ENCODE measurements at regions not wholly inside any gene's neighbourhood (a gene's known extent, or its start where the extent isn't known, plus 50 kb on each side); places are given as distances from the start of the nearest gene placed in this dataset.
"Not testable (repeated sequence)": the region's sequence is repeated elsewhere in the genome, so short reads cannot be mapped to it uniquely, and the experiment has no call there.

DNA sequence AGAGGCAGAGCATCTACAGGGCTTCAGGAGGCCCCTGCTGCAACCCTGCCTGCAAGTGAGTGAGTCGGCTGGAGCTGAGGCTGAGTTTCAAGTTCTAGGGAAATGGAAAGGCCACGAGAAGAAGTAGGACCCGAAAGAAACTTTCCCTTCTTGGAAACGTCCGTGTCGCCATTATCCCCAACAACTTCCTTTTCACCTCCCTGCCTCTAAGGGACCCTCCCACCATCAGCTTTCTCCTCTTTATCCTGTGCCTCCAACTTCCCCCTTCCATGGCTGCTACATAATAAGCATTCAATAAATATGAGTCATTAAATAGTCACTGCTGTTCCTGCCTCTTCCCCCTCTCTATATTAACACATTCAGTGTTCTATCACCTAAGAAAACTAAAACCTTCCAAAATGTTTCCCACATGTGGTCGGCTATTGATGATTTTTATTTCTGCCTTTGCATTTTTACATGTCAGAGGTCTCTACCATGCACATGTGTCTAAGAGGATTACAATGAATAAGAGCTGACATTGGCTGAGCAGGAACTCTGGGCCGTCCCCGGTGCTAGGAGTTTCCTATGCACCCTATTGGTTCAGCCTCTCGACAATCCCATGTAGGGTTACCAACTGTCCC is 115.9 kb upstream of the TNRC6C start:
- TF ChIP-seq, protein P1, sequence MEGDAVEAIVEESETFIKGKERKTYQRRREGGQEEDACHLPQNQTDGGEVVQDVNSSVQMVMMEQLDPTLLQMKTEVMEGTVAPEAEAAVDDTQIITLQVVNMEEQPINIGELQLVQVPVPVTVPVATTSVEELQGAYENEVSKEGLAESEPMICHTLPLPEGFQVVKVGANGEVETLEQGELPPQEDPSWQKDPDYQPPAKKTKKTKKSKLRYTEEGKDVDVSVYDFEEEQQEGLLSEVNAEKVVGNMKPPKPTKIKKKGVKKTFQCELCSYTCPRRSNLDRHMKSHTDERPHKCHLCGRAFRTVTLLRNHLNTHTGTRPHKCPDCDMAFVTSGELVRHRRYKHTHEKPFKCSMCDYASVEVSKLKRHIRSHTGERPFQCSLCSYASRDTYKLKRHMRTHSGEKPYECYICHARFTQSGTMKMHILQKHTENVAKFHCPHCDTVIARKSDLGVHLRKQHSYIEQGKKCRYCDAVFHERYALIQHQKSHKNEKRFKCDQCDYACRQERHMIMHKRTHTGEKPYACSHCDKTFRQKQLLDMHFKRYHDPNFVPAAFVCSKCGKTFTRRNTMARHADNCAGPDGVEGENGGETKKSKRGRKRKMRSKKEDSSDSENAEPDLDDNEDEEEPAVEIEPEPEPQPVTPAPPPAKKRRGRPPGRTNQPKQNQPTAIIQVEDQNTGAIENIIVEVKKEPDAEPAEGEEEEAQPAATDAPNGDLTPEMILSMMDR (IDR thresholded peaks at IDR 0.05; ENCODE audit: borderline replicate concordance, control extremely low read depth, extremely low read depth, insufficient read depth, missing control alignments) = no peak
- DNase-seq (ENCODE audit: low spot score) = no peak
- in situ Hi-C loops (cut with MboI; ENCODE audit: low sequenced_read_pairs, unreplicated experiment) = no loop called here

DNA sequence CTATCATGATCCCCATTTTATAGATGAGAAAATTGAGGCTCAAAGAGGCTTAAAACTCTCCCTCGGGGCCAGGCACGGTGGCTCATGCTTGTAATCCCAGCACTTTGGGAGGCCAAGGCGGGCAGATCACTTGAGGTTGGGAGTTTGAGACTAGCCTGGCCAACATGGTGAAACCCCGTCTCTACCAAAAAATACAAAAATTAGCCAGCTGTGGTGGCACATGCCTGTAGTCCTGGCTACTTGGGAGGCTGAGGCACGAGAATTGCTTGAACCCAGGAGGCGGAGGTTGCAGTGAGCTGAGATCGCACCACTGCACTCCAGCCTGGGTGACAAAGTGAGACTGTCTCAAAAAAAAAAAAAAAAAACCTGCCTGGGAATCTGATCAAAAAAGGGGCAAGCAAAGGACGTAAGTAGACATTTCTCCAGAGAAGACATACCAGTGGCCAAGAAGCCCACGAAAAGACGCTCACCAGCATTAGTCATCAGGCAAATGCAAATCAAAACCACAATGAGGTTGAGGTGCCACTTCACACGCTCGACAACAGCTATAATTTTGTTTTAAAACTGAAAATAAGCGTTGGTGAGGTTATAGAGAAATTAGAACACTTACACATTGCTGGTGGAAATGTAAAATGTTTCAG is 115.1 kb upstream of the TNRC6C start:
- in situ Hi-C loops (cut with MboI; ENCODE audit: low sequenced_read_pairs, unreplicated experiment) = not testable (repeated sequence)
- DNase-seq (ENCODE audit: low spot score) = peak; percentile 65

DNA sequence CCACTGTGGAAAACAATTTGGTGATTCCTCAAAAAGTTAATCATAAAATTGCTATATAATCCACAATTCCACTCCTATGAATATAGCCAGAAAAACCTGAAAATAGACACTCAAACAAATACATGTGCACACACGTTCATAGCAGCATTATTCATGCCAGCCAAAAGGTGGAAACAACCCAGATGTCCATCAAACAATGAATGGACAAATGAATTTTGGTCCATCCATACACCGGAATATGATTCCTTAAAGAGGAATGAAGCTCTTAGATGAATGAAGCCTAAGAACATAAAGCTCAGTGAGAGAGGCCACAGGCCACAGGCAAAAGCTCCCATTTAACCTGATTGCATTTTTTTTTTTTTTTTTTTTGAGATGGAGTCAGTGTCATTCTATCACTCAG is 114.6 kb upstream of the TNRC6C start:
- TF ChIP-seq, protein P1 (IDR thresholded peaks at IDR 0.05; ENCODE audit: borderline replicate concordance, control extremely low read depth, extremely low read depth, insufficient read depth, missing control alignments) = no peak
- no peak for DNase-seq (ENCODE audit: low spot score)
- in situ Hi-C loops (cut with MboI; ENCODE audit: low sequenced_read_pairs, unreplicated experiment) = no loop called here

DNA sequence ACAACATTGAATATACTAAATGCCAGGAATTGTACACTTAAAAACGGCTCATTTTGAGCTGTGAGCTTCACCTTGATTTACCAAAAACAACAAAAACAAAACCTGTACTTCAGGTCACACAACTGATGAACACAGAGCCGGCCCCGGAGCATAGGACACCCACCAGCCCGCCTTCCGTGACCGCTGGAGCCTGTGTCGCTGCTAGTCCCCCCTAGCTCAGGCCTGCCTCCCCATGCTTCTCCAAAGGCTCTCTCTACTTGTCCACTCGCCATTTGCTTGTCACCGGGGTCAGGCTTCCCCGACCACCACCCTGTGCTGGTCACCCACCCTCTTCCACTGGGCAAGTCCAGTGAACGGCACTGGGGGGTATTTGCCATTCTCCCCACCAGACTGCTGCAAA is 113.8 kb upstream of the TNRC6C start:
- in situ Hi-C loops (cut with MboI; ENCODE audit: low sequenced_read_pairs, unreplicated experiment) = no loop called here
- TF ChIP-seq, protein P1 (IDR thresholded peaks at IDR 0.05; ENCODE audit: borderline replicate concordance, control extremely low read depth, extremely low read depth, insufficient read depth, missing control alignments) = no peak
- no peak for DNase-seq (ENCODE audit: low spot score)

DNA sequence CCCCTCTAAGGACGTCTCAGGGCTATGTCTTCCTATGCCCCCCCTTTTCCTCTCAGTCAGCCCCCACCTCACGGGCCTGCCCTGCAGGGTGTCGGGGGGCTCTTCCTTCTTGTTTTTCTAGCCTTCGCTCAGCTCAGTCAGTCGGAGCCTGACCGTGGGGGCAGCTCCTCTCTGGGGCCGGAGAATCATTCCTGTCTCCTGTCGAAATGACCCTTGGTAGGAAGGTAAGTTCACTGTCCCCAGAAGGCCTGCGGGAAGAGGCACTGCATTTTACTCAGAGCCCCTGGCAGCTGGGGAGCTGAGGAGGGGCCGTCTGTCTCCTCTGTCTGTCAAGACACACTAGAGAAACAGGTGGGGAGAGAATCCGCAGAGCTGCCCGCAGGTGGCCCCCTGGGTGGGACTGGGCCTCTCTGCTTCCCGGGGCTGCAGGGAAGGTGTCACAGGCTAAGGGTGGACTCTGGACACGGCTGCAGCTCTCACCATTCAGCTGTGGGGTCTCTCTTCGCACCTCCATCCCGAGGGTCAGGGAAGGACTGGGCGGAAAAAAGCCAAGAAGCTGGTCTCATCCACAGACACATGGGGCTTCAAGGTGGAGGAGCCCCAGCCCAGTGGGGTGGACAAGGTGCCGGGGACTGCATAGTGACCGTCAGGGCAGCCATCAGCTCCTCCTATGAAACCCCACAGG is 112.8 kb upstream of the TNRC6C start:
- TF ChIP-seq, protein P1 (IDR thresholded peaks at IDR 0.05; ENCODE audit: borderline replicate concordance, control extremely low read depth, extremely low read depth, insufficient read depth, missing control alignments) = no peak
- DNase-seq (ENCODE audit: low spot score) = no peak
- in situ Hi-C loops (cut with MboI; ENCODE audit: low sequenced_read_pairs, unreplicated experiment) = no loop called here

DNA sequence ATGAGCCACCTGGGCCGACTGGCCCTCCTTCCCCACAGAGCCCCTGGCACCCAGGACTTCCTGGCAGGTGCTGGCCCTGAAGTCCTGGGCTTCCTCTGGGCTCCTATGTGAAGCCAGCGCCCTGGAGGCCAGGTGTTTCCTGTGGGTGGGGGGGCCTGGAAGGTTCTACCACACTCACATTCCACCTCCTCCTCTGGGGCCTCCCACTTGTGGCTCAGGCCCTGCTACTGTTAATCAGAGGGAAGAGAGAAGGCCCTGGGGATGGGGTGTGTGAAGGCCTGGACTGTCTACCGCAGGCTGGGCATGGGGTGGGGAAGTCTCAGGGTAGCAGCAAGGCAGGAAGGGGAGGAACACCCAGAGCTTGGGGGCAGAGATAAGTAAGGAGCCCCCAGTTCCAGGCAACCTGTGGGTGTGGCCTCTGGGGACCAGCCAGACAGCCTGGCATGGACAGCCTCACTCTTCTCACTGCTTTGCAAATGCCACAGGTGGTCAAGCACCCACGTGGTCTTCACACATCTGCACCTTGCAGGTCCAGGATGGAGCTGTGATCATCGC is 111.9 kb upstream of the TNRC6C start:
- no peak for DNase-seq (ENCODE audit: low spot score)
- TF ChIP-seq, protein P1 (IDR thresholded peaks at IDR 0.05; ENCODE audit: borderline replicate concordance, control extremely low read depth, extremely low read depth, insufficient read depth, missing control alignments) = no peak
- in situ Hi-C loops (cut with MboI; ENCODE audit: low sequenced_read_pairs, unreplicated experiment) = no loop called here
